ENCODE measurements at regions not wholly inside any gene's neighbourhood (a gene's known extent, or its start where the extent isn't known, plus 50 kb on each side); places are given as distances from the start of the nearest gene placed in this dataset.

- peaks cover 3% of the 10 kb centered on the region for H3K9me3 ChIP-seq
- no peak for DNase-seq
- H3K36me3 ChIP-seq = no peaks in the 10 kb centered on the region
- no peak overlapping the region for H3K4me3 ChIP-seq
- no peaks in the 10 kb centered on the region; the same call in 1 of the 2 replicates for H3K27me3 ChIP-seq
Observed at GRCh38 chr11:69238573-69239351, 55.2 kb upstream of the MYEOV start.

GRCh38 chr11:69239641-69240040 lies 54.3 kb upstream of the MYEOV start:
- no peaks in the 10 kb centered on the region for H3K36me3 ChIP-seq
- H3K27me3 ChIP-seq = no peaks in the 10 kb centered on the region; the same call in 1 of the 2 replicates
- DNase-seq = no peak
- peaks cover 3% of the 10 kb centered on the region for H3K9me3 ChIP-seq
- no peak overlapping the region for H3K4me3 ChIP-seq

GRCh38 chr11:69240332-69241074 lies 53.5 kb upstream of the MYEOV start:
- H3K36me3 ChIP-seq = no peaks in the 10 kb centered on the region
- no peaks in the 10 kb centered on the region; the same call in 1 of the 2 replicates for H3K27me3 ChIP-seq
- peaks cover 3% of the 10 kb centered on the region for H3K9me3 ChIP-seq
- no peak overlapping the region for H3K4me3 ChIP-seq
- DNase-seq = no peak

- Histone ChIP-seq H3K9me3 (peaks cover 3% of the 10 kb centered on the region), H3K27me3 (no peaks in the 10 kb centered on the region; the same call in 1 of the 2 replicates), H3K4me3 (no peak overlapping the region), H3K36me3 (no peaks in the 10 kb centered on the region)
- DNase-seq = no peak
Observed at GRCh38 chr11:69241075-69241740, 52.7 kb upstream of the MYEOV start.

- peaks cover 3% of the 10 kb centered on the region for H3K9me3 ChIP-seq
- H3K4me3 ChIP-seq = no peak overlapping the region
- no peaks in the 10 kb centered on the region for H3K36me3 ChIP-seq
- H3K27me3 ChIP-seq = no peaks in the 10 kb centered on the region; the same call in 1 of the 2 replicates
- no peak for DNase-seq
Observed at GRCh38 chr11:69241844-69242243, 52.1 kb upstream of the MYEOV start.

- Histone ChIP-seq H3K27me3 (no peaks in the 10 kb centered on the region; the same call in 1 of the 2 replicates), H3K9me3 (peaks cover 3% of the 10 kb centered on the region), H3K4me3 (no peak overlapping the region), H3K36me3 (no peaks in the 10 kb centered on the region)
- DNase-seq = no peak
Observed at GRCh38 chr11:69242266-69242920, 51.6 kb upstream of the MYEOV start.

- no peaks in the 10 kb centered on the region for H3K36me3 ChIP-seq
- H3K9me3 ChIP-seq = no peaks in the 10 kb centered on the region; the same call in 1 of the 2 replicates
- DNase-seq = no peak
- no peaks in the 10 kb centered on the region for H3K27me3 ChIP-seq
- H3K4me3 ChIP-seq = no peak overlapping the region
Observed at GRCh38 chr11:69243496-69244200, 50.3 kb upstream of the MYEOV start.

Measured in MG63 (cell line).